ENCODE measurements at regions not wholly inside any gene's neighbourhood (a gene's known extent, or its start where the extent isn't known, plus 50 kb on each side); places are given as distances from the start of the nearest gene placed in this dataset.

DNA sequence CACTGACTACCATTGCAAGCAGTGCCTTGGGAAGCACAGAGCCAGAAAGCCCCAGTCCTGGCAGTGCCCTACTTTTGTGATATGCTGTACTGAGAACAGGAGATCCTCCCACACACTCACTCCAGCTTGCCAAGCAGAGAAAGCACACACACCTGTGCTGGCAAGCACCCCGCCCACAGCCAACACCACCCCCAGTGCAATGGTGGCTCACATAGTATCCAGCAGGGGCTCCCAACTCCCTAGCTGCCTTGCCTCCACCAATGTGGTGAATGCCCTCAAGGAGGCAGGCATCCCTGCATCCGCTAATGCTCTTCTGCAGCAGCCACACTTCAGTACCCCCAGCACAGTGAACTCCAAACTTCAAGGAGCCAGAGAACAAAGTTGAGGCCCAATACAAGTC lies 1655.8 kb downstream of the SUCLG1 start:
- no peak for TF ChIP-seq GATA2 (IDR thresholded peaks at IDR 0.05; ENCODE audit: low read depth, low read length)
- TF ChIP-seq GATA3 (IDR thresholded peaks at IDR 0.05; ENCODE audit: low read depth, low read length) = no peak

Data from SH-SY5Y (cell line).